ENCODE measurements at regions not wholly inside any gene's neighbourhood (a gene's known extent, or its start where the extent isn't known, plus 50 kb on each side); places are given as distances from the start of the nearest gene placed in this dataset.

DNA sequence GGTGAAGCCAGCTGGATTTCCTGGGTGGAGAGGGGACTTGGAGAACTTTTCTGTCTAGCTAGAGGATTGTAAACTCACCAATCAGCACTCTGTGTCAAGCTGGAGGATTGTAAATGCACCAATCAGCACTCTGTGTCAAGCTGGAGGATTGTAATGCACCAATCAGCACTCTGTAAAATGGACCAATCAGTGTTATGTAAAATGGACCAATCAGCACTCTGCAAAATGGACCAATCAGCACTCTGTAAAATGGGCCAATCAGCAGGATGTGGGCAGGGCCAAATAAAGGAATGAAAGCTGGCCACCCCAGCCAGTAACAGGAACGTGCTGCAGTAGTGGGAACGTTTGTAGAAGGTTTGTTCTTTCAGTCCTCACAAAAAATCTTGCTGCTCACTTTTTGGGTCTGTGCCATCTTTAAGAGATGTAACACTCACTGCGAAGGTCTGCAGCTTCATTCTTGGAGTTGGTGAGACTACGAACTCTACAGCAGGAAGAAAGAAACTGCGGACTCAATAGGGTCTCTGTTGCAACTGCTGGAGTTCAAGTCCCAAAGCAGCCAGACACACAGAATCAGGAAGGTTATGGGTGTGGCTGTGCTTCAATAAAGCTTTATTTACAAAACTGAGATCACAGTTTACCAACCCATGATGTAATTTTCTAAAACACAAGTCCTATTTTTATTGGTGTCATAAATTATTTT is 145.7 kb upstream of the ERCC6L2 start:
- Histone ChIP-seq H3K4me3 (ENCODE audit: insufficient read depth, low read length, poor library complexity, severe bottlenecking) (no peak overlapping the region), H3K4me2 (ENCODE audit: low read depth, low read length, poor library complexity, severe bottlenecking) (no peak overlapping the region), H3K79me2 (ENCODE audit: insufficient read depth, low read length) (no peaks in the 10 kb centered on the region), H2AFZ (ENCODE audit: low read depth, low read length, severe bottlenecking) (no peak overlapping the region), H3K36me3 (ENCODE audit: low read length) (no peaks in the 10 kb centered on the region), H3K27me3 (ENCODE audit: low read length) (no peaks in the 10 kb centered on the region), H4K20me1 (ENCODE audit: low read depth, low read length) (no peaks in the 10 kb centered on the region), H3K9me2 (replicated peaks; ENCODE audit: insufficient read depth, low read length) (no peaks in the 10 kb centered on the region), H3K27ac (ENCODE audit: low read depth, low read length) (no peak overlapping the region), H3K9ac (ENCODE audit: low read length) (no peak overlapping the region), H3F3A (ENCODE audit: insufficient read depth) (no peaks in the 10 kb centered on the region), H3K9me3 (ENCODE audit: insufficient read depth, low read length) (no peaks in the 10 kb centered on the region; the same call in 1 of the 2 replicates)
- TF ChIP-seq, protein P1, sequence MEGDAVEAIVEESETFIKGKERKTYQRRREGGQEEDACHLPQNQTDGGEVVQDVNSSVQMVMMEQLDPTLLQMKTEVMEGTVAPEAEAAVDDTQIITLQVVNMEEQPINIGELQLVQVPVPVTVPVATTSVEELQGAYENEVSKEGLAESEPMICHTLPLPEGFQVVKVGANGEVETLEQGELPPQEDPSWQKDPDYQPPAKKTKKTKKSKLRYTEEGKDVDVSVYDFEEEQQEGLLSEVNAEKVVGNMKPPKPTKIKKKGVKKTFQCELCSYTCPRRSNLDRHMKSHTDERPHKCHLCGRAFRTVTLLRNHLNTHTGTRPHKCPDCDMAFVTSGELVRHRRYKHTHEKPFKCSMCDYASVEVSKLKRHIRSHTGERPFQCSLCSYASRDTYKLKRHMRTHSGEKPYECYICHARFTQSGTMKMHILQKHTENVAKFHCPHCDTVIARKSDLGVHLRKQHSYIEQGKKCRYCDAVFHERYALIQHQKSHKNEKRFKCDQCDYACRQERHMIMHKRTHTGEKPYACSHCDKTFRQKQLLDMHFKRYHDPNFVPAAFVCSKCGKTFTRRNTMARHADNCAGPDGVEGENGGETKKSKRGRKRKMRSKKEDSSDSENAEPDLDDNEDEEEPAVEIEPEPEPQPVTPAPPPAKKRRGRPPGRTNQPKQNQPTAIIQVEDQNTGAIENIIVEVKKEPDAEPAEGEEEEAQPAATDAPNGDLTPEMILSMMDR (IDR thresholded peaks at IDR 0.05; ENCODE audit: insufficient read depth, low read length, poor library complexity, severe bottlenecking) = no peak
- no peak for TF ChIP-seq EZH2phosphoT487 (conservative IDR thresholded peaks at IDR 0.05; ENCODE audit: low read length)

DNA sequence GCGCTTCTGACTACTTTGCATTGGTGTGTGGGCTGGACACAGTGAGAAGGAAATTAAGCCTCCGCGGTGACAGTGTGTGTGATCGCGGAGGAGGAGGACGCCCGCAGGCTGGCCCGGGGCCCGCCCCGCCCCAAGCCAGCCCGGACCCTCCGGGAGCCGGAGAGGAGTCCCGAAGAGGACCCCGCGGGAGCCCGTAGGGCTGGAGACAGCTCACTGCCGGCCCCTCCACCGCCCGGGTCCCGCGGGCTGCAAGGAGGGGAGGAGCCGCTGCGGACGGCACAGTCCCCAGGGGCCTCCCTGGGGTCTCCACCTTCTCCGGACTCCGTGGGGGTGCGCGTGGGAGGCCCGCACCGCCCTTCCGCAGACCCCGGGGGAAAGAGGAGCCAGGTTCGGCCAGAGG is 146.4 kb upstream of the ERCC6L2 start:
- no peak overlapping the region for H3K9ac ChIP-seq (ENCODE audit: low read length)
- no peak overlapping the region for H3K4me2 ChIP-seq (ENCODE audit: low read depth, low read length, poor library complexity, severe bottlenecking)
- H3K27me3 ChIP-seq (ENCODE audit: low read length) = no peaks in the 10 kb centered on the region

DNA sequence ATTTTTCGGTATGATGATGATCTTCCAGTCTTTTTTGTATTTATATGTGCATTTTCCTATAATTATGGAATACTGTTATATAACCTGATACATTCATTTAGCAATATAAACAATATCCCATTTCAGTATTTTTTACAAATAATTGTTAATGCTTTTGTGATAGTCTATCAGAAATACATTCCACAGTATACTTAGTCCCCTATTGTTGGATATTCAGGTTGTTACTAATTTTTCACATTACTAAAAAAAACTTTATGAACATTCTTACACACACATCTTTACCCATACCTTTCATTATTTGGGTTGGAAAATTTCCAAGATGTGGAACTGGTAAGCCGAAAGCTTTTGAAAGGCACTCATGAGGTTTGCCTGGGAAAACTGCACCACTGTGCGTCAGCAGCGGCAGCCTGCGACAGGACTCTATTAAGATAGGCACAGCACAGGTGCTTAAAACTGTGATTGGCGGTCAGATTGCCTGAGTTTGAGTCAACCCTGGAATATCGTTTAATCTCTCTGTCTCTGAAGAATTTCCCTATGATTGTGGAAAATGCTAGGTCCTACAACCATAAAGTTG is 147.5 kb upstream of the ERCC6L2 start:
- H3F3A ChIP-seq (ENCODE audit: insufficient read depth) = no peaks in the 10 kb centered on the region
- H3K27ac ChIP-seq (ENCODE audit: low read depth, low read length) = no peak overlapping the region
- H4K20me1 ChIP-seq (ENCODE audit: low read depth, low read length) = no peaks in the 10 kb centered on the region
- H3K79me2 ChIP-seq (ENCODE audit: insufficient read depth, low read length) = no peaks in the 10 kb centered on the region
- TF ChIP-seq, protein P1 (IDR thresholded peaks at IDR 0.05; ENCODE audit: insufficient read depth, low read length, poor library complexity, severe bottlenecking) = no peak
- H3K9me3 ChIP-seq (ENCODE audit: insufficient read depth, low read length) = no peaks in the 10 kb centered on the region; the same call in 1 of the 2 replicates
- no peak overlapping the region for H2AFZ ChIP-seq (ENCODE audit: low read depth, low read length, severe bottlenecking)
- H3K4me2 ChIP-seq (ENCODE audit: low read depth, low read length, poor library complexity, severe bottlenecking) = no peak overlapping the region
- H3K27me3 ChIP-seq (ENCODE audit: low read length) = no peaks in the 10 kb centered on the region
- no peaks in the 10 kb centered on the region for H3K36me3 ChIP-seq (ENCODE audit: low read length)
- H3K9ac ChIP-seq (ENCODE audit: low read length) = no peak overlapping the region
- H3K9me2 ChIP-seq (replicated peaks; ENCODE audit: insufficient read depth, low read length) = no peaks in the 10 kb centered on the region
- H3K4me3 ChIP-seq (ENCODE audit: insufficient read depth, low read length, poor library complexity, severe bottlenecking) = no peak overlapping the region

More for the DNA sequence above, 146.4 kb upstream of the ERCC6L2 start:
- Histone ChIP-seq H3K9me3 (ENCODE audit: insufficient read depth, low read length) (no peaks in the 10 kb centered on the region; the same call in 1 of the 2 replicates), H3K79me2 (ENCODE audit: insufficient read depth, low read length) (no peaks in the 10 kb centered on the region), H4K20me1 (ENCODE audit: low read depth, low read length) (no peaks in the 10 kb centered on the region), H3K27ac (ENCODE audit: low read depth, low read length) (no peak overlapping the region), H2AFZ (ENCODE audit: low read depth, low read length, severe bottlenecking) (no peak overlapping the region), H3K9me2 (replicated peaks; ENCODE audit: insufficient read depth, low read length) (no peaks in the 10 kb centered on the region), H3K4me3 (ENCODE audit: insufficient read depth, low read length, poor library complexity, severe bottlenecking) (no peak overlapping the region), H3F3A (ENCODE audit: insufficient read depth) (no peaks in the 10 kb centered on the region), H3K36me3 (ENCODE audit: low read length) (no peaks in the 10 kb centered on the region)
- no peak for TF ChIP-seq EZH2phosphoT487 (conservative IDR thresholded peaks at IDR 0.05; ENCODE audit: low read length)
- TF ChIP-seq, protein P1 (IDR thresholded peaks at IDR 0.05; ENCODE audit: insufficient read depth, low read length, poor library complexity, severe bottlenecking) = no peak

Data from SU-DHL-6 (cell line).